ENCODE measurements at regions not wholly inside any gene's neighbourhood (a gene's known extent, or its start where the extent isn't known, plus 50 kb on each side); places are given as distances from the start of the nearest gene placed in this dataset.
"Not testable (repeated sequence)": the region's sequence is repeated elsewhere in the genome, so short reads cannot be mapped to it uniquely, and the experiment has no call there.

GRCh38 chr1:60886090-60886489 is 196.3 kb upstream of the NFIA start:
- no peak for DNase-seq

GRCh38 chr1:60880202-60880601 is 202.2 kb upstream of the NFIA start:
- DNase-seq, result no peak

- no peak for DNase-seq
Measured at GRCh38 chr1:60878323-60878722, 204.0 kb upstream of the NFIA start.

GRCh38 chr1:60877376-60877775 is 205.0 kb upstream of the NFIA start:
- DNase-seq, result no peak

GRCh38 chr1:60876952-60877351 is 205.4 kb upstream of the NFIA start:
- no peak for DNase-seq

GRCh38 chr1:60875138-60875537 is 207.2 kb upstream of the NFIA start:
- no peak for DNase-seq

GRCh38 chr1:60874718-60875117 is 207.6 kb upstream of the NFIA start:
- peak in 1 of 2 experiments; percentile 3 for DNase-seq

- not testable (repeated sequence) for DNase-seq
Measured at GRCh38 chr1:60873396-60873795, 209.0 kb upstream of the NFIA start.

- no peak for DNase-seq
Measured at GRCh38 chr1:60872426-60873054, 209.8 kb upstream of the NFIA start.

- no peak for DNase-seq
Measured at GRCh38 chr1:60870269-60870865, 212.0 kb upstream of the NFIA start.

GRCh38 chr1:60868901-60869663 is 213.3 kb upstream of the NFIA start:
- DNase-seq, result no peak

GRCh38 chr1:60867782-60868181 is 214.6 kb upstream of the NFIA start:
- DNase-seq, result no peak

- no peak for DNase-seq
Measured at GRCh38 chr1:60866917-60867531, 215.3 kb upstream of the NFIA start.

GRCh38 chr1:60866226-60866900 is 216.0 kb upstream of the NFIA start:
- DNase-seq, result no peak

GRCh38 chr1:60865166-60865565 is 217.2 kb upstream of the NFIA start:
- DNase-seq, result no peak

GRCh38 chr1:60864722-60865121 is 217.6 kb upstream of the NFIA start:
- no peak for DNase-seq

- DNase-seq, result no peak
Measured at GRCh38 chr1:60863131-60863530, 219.2 kb upstream of the NFIA start.

GRCh38 chr1:60861961-60862567 is 220.3 kb upstream of the NFIA start:
- no peak for DNase-seq

- no peak for DNase-seq
Measured at GRCh38 chr1:60859111-60859510, 223.2 kb upstream of the NFIA start.

GRCh38 chr1:60857851-60858250 is 224.5 kb upstream of the NFIA start:
- DNase-seq, result no peak

- DNase-seq, result no peak
Measured at GRCh38 chr1:60850084-60850483, 232.3 kb upstream of the NFIA start.

GRCh38 chr1:60849401-60849800 is 233.0 kb upstream of the NFIA start:
- DNase-seq, result no peak
